Adrenal gland (tissue), 5 donors: ENCODE measurements at regions not wholly inside any gene's neighbourhood (a gene's known extent, or its start where the extent isn't known, plus 50 kb on each side); places are given as distances from the start of the nearest gene placed in this dataset.

Source experiments
- CTCF ChIP-seq, 6 experiments: fragments of 450-650 bp in 4 of 6; fragments of 200-600 bp in 2 of 6; sonication (generic) in 1 of 6; IDR thresholded peaks; 1 replicate in 5 of 6; 2 replicates in 1 of 6; pipeline versions ENCODE4 v1.5.1 to v1.8.0; 2016 to 2021; ENCODE audit warnings: antibody characterized with exemption in 6 of 6, mild to moderate bottlenecking in 2 of 6, moderate library complexity in 1 of 6
- POLR2A ChIP-seq, 2 donors: fragments of 450-650 bp; IDR thresholded peaks; one replicate each; pipeline ENCODE4 v1.6.1; 2017; ENCODE audit warnings: antibody characterized with exemption in 2 of 2, mild to moderate bottlenecking in 2 of 2, moderate library complexity in 1 of 2
- donor health status: DM: no; HTN: no; CAD: no.

DNA sequence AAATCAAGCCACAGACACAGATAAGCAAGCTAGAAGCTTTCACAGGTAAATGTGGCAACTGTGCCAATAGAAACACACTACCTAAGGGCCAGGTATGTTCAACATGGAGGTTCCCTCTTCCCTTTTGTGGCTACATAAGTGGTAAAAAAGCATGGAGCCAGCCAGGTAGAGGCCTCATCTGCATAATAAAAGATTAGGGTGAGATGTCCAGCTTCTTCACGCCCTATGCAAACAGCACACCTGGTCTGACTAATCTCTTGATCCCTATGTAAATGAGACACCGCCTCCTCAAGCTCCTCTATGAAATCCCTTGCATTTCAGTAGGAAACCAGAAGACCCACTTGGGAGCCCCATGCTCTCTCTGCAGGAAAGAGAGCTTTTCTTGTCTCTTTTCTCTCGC, 282.2 kb downstream of the NEBL start:
- TF ChIP-seq CTCF (IDR thresholded peaks at IDR 0.05) (no peak), POLR2A (IDR thresholded peaks at IDR 0.05) (no peak)
